Fibroblast of skin of right biceps (primary cell): ENCODE measurements at regions not wholly inside any gene's neighbourhood (a gene's known extent, or its start where the extent isn't known, plus 50 kb on each side); places are given as distances from the start of the nearest gene placed in this dataset.
A peak's percentile ranks its signal among the peaks of the same experiment; 100 is the strongest.
"Not testable (repeated sequence)": the region's sequence is repeated elsewhere in the genome, so short reads cannot be mapped to it uniquely, and the experiment has no call there.

Experiments
- DNase-seq: peaks from one replicate; pipeline ENCODE4 v3.0.0-alpha.2; 2013

GRCh38 chr1:143694085-143694484 is 277.7 kb downstream of the FAM72C start:
- DNase-seq = no peak

GRCh38 chr1:143691971-143692529 is 279.7 kb downstream of the FAM72C start:
- DNase-seq = no peak

GRCh38 chr1:143691400-143691891 is 280.3 kb downstream of the FAM72C start:
- peak; percentile 34 for DNase-seq

- no peak for DNase-seq
Observed at GRCh38 chr1:143689781-143690180, 282.0 kb downstream of the FAM72C start.

GRCh38 chr1:143680304-143680703 is 291.5 kb downstream of the FAM72C start:
- DNase-seq = no peak

GRCh38 chr1:143672983-143673382 is 298.8 kb downstream of the FAM72C start:
- DNase-seq = no peak

GRCh38 chr1:143667730-143668129 is 304.1 kb downstream of the FAM72C start:
- no peak for DNase-seq

GRCh38 chr1:143666851-143667250 is 304.9 kb downstream of the FAM72C start:
- DNase-seq = no peak

- no peak for DNase-seq
Observed at GRCh38 chr1:143665606-143666005, 306.2 kb downstream of the FAM72C start.

- DNase-seq = not testable (repeated sequence)
Observed at GRCh38 chr1:143663056-143663455, 308.7 kb downstream of the FAM72C start.

GRCh38 chr1:143661418-143662101 is 310.2 kb downstream of the FAM72C start:
- DNase-seq = no peak

- DNase-seq = no peak
Observed at GRCh38 chr1:143660354-143660941, 311.3 kb downstream of the FAM72C start.

- DNase-seq = no peak
Observed at GRCh38 chr1:143653429-143653802, 318.4 kb downstream of the FAM72C start.

- peak; percentile 24 for DNase-seq
Observed at GRCh38 chr1:143652744-143653428, 318.9 kb downstream of the FAM72C start.

- DNase-seq = no peak
Observed at GRCh38 chr1:143652187-143652586, 319.6 kb downstream of the FAM72C start.

GRCh38 chr1:143651350-143651992 is 320.3 kb downstream of the FAM72C start:
- no peak for DNase-seq

GRCh38 chr1:143644035-143644434 is 327.8 kb downstream of the FAM72C start:
- not testable (repeated sequence) for DNase-seq

GRCh38 chr1:143643148-143643885 is 328.5 kb downstream of the FAM72C start:
- no peak for DNase-seq

GRCh38 chr1:143625886-143626285 is 345.9 kb downstream of the FAM72C start:
- DNase-seq = no peak

GRCh38 chr1:143619851-143620250 is 351.9 kb downstream of the FAM72C start:
- no peak for DNase-seq

GRCh38 chr1:143611159-143611558 is 360.6 kb downstream of the FAM72C start:
- DNase-seq = no peak

- DNase-seq = no peak
Observed at GRCh38 chr1:143610196-143610595, 361.6 kb downstream of the FAM72C start.
